VCaP (cell line): ENCODE measurements at regions not wholly inside any gene's neighbourhood (a gene's known extent, or its start where the extent isn't known, plus 50 kb on each side); places are given as distances from the start of the nearest gene placed in this dataset.
"Not testable (repeated sequence)": the region's sequence is repeated elsewhere in the genome, so short reads cannot be mapped to it uniquely, and the experiment has no call there.

Experiments
- H3K27ac ChIP-seq: fragments of 450-650 bp; 2 replicates; pipeline ENCODE4 v1.5.1; 2017
- TF ChIP-seq, protein P1 (sequence below): fragments of 450-650 bp; conservative IDR thresholded peaks from 2 replicates; pipeline ENCODE4 v1.5.1; 2017; ENCODE audit warnings: mild to moderate bottlenecking, moderate library complexity

- TF ChIP-seq, protein P1, sequence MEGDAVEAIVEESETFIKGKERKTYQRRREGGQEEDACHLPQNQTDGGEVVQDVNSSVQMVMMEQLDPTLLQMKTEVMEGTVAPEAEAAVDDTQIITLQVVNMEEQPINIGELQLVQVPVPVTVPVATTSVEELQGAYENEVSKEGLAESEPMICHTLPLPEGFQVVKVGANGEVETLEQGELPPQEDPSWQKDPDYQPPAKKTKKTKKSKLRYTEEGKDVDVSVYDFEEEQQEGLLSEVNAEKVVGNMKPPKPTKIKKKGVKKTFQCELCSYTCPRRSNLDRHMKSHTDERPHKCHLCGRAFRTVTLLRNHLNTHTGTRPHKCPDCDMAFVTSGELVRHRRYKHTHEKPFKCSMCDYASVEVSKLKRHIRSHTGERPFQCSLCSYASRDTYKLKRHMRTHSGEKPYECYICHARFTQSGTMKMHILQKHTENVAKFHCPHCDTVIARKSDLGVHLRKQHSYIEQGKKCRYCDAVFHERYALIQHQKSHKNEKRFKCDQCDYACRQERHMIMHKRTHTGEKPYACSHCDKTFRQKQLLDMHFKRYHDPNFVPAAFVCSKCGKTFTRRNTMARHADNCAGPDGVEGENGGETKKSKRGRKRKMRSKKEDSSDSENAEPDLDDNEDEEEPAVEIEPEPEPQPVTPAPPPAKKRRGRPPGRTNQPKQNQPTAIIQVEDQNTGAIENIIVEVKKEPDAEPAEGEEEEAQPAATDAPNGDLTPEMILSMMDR: no peak
- H3K27ac ChIP-seq: no peak overlapping the region
Measured at GRCh38 chr1:117709249-117709691, 103.4 kb downstream of the TENT5C start.

DNA sequence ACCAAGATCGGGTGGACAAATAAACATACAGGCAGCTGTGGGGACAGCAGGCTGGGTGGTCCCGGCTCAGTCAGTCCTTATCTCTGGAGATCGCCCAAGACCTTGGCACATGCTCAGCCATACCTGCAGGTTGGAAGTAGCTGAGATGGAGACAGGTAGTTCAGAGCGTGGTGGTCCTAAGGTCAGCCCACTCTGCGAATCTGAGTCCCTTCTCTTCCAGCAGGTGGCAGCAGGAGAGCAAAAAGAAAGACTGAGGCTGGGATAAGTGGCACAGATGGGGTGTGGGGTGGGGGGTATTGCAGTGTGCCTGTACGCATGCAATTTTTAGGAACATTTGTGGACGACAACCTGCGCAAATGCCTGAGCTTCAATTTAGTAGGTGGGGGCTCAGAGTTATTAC, 104.9 kb downstream of the TENT5C start:
- TF ChIP-seq, protein P1: peak; percentile 22; the same call in 1 of the 2 replicates
- H3K27ac ChIP-seq: no peak overlapping the region

DNA sequence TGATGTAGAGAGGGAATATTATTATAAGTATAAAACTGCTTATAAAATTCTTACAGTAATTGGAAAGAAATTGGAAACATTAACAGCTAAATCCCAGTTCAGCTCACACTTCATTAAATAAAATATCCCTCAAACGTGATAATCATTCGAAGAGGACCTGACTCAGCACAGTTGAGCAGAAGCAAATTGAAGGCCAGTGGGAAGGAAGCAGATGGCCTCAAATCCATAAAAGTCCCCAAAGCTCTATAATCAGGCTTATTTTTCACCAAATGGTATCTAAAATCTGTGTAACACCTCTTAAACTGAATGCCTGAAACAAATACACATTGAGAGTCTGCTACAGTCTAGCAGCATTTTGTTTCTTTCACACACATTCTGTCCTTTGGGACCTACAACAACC, 106.8 kb downstream of the TENT5C start:
- H3K27ac ChIP-seq: no peak overlapping the region
- TF ChIP-seq, protein P1: no peak

DNA sequence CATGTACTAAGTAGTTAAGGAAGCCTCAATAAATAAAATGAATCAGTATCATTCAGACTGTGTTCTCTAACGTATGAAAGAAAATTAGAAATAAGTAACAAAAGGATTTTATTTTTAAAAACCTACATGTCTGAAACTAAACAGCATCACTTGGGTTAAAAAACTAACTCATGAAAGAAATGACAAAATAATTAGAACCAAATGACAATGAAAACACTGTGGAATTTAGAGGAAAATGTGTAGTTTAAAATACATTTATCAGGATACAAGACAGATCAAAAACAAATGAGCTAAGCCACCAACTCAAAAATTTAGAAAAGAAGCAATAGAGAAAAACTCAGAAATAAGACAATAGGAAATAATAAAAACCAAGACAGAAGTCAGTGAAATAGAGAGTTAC, 108.7 kb downstream of the TENT5C start:
- TF ChIP-seq, protein P1: no peak
- H3K27ac ChIP-seq: no peak overlapping the region

- H3K27ac ChIP-seq: not testable (repeated sequence)
Measured at GRCh38 chr1:117716030-117716429, 110.2 kb downstream of the TENT5C start.

DNA sequence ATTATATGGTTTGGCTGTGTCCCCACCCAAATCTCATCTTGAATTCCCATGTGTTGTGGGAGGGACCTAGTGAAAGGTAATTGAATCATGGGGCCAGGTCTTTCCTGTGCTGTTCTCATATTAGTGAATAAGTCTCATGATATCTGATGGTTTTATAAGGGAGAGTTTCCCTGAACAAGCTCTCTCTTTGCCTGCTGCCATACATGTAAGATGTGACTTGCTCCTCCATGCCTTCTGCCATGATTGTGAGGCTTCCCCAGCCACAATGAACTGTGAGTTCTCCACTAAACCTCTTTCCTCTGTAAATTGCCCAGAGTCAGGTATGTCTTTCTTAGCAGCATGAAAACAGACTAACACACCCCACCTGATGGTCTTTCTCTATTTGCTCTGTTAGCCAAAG, 112.1 kb downstream of the TENT5C start:
- not testable (repeated sequence) for H3K27ac ChIP-seq

GRCh38 chr1:117718596-117718995, 112.7 kb downstream of the TENT5C start:
- H3K27ac ChIP-seq: not testable (repeated sequence)

GRCh38 chr1:117719004-117719403, 113.2 kb downstream of the TENT5C start:
- TF ChIP-seq, protein P1: no peak
- H3K27ac ChIP-seq: no peak overlapping the region

DNA sequence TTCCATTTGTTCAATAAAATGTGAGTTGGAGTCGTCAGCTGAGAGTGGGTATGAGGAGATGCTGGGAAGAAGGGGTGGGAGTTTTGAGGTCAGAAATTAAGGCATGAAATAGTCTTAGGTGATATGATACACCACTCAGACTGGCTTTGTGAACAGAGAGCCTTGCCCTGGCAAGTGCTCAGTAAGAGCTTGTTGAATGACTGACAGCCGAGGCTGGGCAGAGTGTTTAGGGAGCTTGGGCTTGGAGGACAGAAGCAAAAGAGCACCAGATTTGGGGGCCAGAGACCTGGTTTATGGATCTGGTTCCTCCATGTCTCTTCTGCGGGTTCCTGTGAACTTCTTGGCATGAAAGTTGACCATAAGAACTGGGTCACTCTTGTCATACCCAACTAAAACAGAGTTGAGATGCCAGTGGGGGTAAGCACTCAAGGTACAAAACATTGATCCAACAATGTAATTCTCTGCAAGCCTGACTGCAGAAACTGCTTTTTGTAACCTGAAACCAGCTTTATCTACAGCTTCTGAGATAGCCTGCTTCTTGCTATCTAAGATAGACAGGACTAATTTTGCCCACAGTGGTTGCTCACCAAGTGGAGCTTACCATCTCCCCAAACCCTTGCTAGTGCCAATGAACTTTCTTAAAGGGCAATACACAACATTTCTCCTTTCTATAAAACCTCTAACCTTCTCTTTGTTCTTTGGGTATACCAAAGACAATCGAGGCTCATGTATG, 126.4 kb downstream of the TENT5C start:
- no peak overlapping the region for H3K27ac ChIP-seq
- TF ChIP-seq, protein P1: no peak
